Hippocampal formation (tissue), 2 donors: ENCODE measurements at regions not wholly inside any gene's neighbourhood (a gene's known extent, or its start where the extent isn't known, plus 50 kb on each side); places are given as distances from the start of the nearest gene placed in this dataset.
A peak's percentile ranks its signal among the peaks of the same experiment; 100 is the strongest.
"Not testable (repeated sequence)": the region's sequence is repeated elsewhere in the genome, so short reads cannot be mapped to it uniquely, and the experiment has no call there.

Experiments
- DNase-seq, 2 donors: peaks; one replicate each; lab custom pipeline; 2025; lab: John Stamatoyannopoulos, UW

DNA sequence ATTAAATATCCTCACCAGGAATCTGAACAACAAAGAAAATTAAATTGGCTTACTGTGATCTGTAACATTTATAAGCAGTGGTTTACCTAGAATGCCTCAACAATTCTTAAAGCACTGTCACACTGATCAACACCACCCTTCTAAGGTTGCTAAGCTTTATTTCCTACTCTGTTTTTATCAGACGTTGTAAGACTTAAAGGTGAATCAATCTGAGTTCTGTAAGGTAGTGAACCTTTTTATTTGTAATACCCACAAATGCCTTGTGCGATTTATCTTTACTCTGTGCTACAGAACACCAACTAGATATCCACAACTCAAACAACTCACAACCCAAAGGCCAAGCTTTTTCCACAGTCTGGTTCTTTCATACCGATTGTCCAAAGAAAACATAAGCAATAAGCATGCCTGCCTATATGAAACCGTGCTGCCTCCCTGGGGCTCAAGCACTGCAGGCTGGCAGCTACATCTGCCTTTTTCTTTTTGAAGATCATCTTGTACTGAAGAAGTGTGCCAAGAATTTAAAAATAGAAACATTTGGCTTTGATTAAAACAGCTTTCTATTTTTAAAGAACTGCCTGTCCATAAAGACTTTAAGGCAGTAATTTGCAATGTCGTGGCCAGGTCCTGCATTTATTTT, 490.7 kb downstream of the NUP35 start:
- DNase-seq, result peak in 1 of 2 donors; percentile 11

DNA sequence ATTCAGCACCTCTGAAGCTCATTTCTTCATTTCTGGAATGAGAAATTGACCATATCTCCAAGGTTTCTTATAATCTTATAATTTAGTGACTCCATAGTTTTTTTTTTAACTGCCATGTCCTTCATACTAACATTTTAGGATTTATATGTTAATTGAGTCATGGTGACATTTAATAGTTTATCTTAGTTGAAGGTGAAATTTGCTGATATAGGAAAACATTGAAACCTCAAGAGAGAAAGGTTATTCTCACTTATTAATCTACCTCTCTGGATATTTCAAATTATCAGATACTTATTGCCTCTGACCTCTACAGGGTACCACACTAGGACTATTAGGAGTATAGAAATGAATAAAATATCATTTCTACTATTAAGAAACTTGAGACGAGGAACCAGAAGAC, 499.0 kb downstream of the NUP35 start:
- DNase-seq, result no peak

DNA sequence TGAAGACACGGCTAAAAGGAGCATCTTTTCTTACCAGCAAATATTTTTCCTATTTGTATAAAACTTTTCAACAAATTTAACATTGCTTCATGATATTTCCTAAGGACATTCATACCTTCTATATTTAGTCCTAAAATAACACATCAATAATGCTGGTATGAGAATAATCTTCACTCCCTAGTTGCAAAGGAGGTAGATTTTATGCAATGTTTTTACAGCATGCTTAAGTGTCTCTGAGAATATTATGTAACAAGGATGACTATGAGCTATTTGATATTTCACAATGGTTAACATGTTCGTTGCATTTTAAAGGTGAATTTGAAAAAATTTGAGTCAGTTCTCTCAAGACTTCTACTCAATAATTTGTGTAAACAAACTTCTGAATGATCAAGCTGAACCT, 506.7 kb downstream of the NUP35 start:
- no peak for DNase-seq

DNA sequence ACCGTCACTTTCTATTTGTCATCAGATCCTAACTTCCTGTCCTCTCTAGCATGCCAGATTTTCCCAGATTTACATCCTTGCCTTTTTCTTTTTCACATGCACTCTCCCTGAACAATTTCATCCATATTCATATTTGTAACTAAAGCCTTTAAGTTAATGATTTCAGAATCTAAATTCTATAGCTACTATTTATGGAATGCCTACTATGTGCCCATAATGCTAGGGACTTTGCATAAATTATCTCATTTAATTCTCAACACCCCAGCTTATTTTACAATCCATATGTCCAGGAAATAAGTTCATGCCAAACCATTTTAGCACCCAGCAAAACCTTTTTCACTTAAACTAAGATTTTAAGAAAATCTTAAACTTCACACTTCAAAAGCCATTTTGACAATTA, 531.9 kb downstream of the NUP35 start:
- DNase-seq, result no peak

DNA sequence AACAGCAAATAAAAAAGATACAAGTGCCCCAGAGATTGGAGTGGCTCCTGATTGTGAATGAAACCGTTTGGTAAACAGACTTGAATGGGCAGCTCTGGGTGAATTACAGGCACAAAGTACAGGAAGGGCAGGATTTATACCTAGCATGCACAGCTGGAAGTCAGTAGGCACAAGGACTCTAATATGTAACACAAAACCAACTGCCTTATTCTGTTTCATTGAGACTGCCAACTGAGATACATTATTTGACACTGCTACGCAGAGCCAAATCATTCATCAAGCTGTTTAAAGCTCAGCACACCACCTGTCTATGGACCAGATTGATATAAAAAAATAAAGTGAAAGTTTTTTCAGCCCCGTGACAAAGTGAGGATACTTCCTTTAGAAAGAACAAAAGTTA, 541.2 kb downstream of the NUP35 start:
- DNase-seq, result no peak

DNA sequence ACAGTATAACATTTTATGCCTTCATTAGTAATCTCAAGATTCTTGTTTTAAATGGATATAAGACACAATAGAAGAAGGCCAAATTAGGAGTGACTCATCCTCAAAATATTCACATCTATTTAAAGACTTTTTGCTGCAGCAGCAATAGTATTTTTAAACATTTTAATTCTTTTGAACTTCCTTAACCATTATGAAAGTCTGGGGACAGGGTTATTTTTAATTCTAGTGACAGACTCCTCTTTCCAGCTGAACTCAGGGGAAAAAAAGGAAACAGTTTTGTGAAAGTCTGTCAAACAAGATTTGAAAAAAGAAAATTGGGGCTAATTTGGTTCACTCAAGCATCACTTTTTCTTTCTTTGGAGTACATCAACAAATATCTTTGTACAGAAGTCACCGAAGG, 541.8 kb downstream of the NUP35 start:
- no peak for DNase-seq

DNA sequence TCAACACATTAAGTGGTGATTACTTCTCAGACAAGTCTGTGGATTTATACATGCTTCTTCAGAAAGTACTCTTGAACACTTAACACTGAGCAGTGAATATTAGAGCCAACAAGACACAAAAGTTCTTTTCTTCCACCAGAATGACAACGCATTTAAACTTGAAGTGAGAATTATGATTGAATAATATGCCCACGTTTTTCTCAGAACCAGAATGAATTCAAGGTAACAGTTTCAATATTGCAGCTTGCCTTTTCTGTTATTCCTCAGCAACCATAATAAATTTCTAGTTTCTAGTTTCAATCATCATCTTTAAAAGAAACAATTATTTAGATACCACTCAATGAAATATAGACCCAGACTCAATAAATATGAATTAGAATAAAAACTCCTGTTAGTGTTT, 547.0 kb downstream of the NUP35 start:
- DNase-seq, result no peak

DNA sequence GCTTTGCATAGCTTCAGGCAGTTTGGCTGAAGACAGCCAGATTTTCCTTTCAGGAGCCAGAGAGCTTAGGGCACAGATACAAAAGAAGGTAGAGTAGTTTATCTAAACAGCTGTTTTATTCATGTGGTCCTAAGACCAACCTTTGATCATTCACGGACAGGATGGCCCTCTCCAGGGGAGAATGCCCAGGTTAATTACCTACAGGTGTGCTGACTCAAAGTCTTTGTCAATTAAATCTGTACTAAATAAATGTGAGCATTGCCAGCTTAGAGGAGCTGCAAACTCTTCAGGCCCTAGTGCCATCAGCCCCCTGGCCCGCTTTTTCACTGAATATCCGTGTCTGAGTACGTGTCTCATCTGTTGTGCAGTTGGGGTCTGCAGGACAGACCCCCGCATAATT, 554.7 kb downstream of the NUP35 start:
- no peak for DNase-seq

DNA sequence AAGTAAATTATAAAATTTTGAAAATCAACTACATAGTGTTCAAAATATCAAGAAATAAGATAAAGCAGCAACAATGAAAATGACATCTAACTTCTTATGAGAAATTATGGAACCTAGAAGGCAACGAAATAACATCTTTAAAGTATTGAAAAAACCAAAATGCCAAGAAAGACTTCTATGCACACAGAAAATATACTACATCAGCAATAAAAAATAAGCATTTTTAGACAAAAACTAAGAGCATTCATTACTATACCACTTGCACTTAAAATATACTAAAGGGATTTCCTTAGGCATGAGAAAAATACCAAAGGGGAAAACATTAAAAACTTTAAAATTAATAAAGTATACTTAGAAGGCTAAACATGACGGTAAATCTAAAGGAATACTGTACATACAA, 556.3 kb downstream of the NUP35 start:
- DNase-seq, result no peak

DNA sequence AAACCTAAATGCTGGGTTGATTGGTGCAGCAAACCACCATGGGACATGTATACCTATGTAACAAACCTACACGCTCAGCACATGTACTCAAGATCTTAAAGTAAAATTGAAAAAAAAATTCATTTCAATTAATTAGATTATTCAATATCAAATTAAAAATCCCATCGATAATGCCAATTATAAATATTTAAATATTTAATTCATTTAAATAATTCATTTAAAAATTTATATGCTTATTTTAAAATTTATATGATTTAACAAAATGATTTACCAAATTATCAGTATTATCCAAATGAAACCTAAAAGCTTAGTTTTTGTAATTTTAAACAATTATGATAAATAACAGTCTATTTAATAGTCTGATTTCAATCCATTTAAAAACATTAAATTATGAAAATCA, 560.4 kb downstream of the NUP35 start:
- DNase-seq, result no peak

DNA sequence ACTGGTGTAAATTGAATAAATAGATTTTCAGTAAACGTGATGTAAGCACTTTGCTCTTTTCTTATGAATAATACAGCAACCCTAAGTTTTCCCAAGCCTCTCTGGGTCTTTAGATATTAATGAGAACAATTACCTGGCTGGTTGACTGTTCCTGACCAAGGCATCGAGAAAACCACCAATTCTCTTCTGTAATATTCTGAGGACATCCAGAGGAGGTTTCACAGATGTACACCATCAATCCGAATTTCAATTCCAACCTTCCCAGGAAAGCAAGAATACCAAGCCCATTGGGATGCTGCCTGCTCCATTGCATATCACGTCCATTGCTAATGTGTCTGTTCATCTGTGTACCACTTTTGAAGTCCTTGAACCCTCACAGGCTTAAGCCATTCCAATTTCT, 571.8 kb downstream of the NUP35 start:
- DNase-seq, result no peak

DNA sequence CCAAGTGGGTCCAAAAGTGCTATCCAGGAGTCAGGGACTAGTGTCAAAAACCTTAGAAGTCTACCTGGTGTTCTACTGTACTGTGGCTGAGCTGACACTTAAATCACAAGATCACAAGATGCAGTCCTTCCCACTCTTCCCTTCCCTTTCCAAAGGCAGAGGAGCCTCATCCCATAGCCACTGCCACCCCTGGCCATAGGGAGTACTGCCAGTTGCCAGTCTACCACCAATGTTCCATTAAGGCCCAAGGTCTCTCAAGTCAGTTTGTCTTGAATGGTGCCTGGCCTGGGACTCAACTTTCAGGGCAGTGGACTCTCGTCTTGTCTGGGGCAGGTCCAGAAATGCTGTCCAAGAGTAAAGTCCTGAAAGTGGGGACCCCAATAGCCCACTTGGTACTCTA, 585.6 kb downstream of the NUP35 start:
- DNase-seq, result no peak

DNA sequence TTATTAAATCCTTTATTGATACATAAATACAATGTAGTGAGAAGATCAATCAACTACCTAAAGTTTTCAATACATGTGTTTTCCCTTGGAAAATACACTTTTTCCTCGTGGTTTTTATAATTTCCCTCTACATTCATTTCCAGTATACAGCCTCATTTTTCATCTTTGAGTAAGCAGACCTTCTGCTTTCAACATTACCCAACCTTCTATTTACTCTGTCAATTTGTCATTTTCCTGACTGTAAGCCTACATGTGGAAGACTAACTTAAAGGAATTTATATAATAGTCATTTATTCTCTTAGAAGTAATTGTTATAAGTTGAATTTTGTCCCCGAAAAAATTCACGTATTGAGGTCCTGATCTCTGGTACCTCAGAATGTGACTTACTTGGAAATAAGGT, 594.0 kb downstream of the NUP35 start:
- no peak for DNase-seq

DNA sequence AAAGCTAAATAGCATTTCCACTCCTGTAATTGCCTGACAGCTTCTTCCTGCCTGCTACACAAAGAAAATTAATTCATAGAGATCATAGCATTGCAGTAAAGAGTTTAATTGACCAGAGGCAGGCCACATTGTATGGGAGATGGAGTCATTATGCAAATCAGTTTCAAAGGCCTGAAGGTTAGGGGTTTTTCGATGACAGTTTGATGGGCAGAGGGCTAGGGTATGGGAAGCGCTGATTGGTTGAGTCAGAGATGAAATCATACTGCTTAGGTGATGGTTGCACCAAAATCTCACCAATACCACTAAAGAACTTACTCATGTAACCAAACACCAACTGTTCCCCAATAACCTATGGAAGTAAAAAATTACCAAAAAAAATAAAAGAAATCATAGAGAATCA, 599.0 kb downstream of the NUP35 start:
- no peak for DNase-seq

DNA sequence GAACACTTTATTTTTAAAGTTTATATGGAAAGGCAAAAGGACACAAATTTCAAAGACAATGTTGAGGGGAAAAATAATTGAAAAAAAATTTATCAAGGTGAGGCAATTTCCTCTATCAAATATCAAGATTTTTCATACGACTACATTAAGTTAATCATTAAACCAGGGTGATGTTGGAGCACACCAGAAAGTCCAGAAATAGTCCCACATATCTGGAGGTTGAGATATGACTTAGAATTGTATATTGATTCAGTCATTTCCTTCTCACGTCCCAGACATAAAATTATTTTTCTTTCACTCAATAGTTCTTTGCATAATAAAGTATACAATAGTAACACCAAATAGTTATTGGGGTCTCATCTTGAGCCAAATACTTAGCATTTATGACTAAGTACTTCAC, 605.1 kb downstream of the NUP35 start:
- DNase-seq, result no peak

DNA sequence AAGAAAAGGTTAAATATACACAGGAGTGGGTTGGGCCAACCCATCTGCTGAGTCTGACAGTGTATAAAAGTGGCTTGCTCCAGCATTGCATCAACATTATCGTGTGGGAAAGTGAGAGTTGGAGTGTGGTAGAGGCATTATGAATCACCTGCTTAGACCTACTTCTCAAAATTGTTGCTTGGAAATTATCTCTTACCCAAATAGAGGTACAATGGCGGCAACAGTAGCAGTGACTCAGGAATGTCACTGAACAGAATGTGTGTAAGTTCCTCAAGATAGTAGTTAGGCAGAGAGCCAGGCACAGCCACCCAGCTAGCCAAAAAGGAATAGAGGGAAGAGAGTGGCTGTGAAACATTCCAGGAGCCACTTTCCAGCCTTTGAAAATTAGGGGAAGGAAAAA, 616.0 kb downstream of the NUP35 start:
- no peak for DNase-seq

DNA sequence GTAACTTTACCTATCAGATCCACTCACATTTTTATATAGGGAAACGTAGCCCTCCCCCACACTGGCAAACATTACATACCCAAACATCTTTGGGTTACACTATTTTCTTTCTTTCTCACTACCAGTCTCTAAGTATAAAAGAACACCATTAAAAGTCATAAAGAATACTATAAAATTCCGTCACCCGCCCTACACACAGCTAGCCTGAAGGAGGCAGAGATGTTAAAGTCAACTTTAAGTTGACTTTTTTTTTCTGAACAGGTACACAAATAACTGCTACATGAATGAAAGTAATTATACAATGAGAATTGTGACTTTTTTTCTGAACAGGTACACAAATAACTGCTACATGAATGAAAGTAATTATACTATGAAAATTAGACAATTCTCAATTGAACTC, 628.3 kb downstream of the NUP35 start:
- DNase-seq, result no peak

DNA sequence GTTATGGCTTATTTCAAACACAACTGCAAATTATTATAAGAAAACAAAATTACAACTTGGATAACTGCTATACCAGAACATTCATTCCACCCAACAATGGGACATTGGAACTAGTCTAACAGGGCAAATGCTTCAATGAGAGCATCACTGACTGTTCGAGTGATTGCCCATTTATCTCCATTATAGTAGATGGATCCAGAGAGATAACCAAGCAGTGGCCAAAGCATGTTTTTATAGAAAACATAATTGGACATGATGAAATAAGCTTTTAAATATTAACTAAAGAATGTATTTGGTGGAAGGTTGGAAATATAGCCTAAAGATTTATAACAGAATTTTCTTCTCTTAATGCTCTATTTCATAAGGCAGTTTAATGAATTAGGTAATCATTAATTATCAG, 634.8 kb downstream of the NUP35 start:
- no peak for DNase-seq

DNA sequence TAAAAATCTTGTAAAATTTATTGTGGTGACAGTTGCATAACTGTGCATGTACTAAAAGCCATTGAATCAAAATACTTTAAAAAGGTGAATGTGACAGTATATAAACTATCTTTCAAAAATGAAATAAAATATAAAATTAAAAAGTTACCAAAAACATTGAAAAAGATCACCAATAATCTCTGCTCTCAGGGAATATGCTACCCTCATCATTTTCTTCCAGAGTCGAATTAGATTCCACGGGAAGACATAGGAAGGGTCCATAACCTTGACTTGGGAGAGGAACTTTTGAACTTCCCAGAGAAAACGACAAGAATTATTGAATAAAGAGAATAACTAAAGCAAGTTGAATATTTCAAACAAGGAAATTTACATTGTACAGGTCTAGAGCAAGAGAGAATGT, 649.5 kb downstream of the NUP35 start:
- DNase-seq, result no peak

DNA sequence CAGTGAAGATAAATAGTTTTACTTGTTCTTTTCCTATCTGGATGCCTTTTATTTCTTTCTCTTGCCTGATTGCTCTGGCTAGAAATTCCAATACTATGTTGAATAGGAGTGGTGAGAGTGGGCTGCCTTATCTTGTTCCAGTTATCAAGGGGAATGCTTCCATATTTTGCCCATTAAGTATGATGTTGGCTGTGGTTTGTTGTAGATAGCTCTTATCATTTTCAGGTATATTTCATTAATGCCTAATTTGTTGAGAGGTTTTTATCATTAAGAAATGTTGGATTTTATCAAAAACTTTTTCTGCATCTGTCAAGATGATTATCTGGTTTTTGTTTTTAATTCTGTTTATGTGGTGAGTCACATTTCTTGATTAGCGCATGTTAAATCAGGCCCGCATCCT, 655.8 kb downstream of the NUP35 start:
- DNase-seq, result no peak

DNA sequence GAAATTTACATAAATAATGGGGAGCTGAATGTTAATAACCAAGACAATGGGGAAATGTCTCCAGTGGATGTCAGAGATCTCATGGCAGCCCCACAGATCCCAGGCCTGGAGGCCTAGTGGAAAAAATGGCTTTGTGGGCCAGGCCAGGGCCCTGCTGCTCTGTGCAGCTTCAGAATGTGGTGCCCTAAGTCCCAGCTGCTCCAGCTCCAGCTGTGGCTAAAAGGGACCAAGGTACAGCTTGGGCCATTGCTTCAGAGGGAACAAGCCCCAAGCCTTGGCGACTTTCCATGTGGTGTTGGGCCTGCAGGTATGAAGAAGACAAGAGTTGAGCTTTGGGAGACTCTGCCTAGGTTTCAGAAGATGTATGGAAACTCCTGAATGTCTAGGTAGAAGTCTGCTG, 658.2 kb downstream of the NUP35 start:
- DNase-seq, result no peak

DNA sequence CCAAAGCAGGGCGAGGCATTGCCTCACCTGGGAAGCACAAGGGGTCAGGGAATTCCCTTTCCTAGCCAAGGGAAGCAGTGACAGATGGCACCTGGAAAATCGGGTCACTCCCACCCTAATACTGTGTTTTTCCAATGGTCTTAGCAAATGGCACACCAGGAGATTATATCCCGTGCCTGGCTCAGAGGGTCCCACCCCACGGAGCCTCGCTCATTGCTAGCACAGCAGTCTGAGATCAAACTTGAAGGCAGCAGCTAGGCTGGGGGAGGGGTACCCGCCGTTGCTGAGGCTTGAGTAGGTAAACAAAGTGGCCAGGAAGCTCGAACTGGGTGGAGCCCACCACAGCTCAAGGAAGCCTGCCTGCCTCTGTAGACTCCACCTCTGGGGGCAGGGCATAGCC, 664.6 kb downstream of the NUP35 start:
- DNase-seq, result not testable (repeated sequence)

DNA sequence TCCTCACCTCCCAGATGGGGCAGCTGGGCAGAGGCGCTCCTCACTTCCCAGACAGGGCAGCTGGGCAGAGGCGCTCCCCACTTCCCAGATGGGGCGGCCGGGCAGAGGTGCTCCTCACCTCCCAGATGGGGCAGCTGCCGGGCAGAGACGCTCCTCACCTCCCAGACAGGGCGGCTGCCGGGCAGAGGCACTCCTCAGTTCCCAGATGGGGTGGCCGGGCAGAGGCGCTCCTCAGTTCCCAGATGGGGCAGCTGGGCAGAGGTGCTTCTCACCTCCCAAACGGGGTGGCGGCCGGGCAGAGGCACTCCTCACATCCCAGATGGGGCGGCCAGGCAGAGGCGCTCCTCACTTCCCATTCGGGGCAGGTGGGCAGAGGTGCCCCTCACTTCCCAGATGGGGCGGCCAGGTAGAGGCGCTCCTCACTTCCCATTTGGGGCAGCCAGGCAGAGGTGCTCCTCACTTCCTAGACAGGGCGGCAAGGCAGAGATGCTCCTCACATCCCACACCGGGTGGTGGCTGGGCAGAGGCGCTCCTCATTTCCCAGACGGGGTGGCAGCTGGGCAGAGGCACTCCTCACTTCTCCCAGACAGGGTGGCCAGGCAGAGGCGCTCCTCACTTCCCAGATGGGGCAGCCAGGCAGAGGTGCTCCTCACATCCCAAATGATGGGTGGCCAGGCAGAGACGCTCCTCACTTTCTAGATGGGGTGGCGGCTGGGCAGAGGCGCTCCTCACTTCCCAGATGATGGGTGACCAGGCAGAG, 668.1 kb downstream of the NUP35 start:
- not testable (repeated sequence) for DNase-seq

DNA sequence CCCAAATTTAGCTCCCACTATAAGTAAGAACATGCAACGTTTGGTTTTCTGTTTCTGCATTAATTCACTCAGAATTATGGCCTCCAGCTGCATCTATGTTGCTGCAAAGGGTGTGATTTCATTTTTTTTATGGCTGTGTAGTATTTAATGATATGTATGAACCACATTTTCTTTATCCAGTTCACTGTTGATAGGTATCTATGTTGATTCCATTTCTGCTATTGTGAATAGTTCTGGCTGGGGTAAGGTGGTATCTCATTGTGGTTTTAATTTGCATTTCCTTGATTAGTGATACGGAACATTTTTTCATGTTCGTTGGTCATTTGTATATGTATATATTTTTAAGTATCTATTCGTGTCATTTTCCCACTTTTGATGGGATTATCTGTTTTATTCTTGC, 674.3 kb downstream of the NUP35 start:
- DNase-seq, result no peak
